ENCODE measurements at regions not wholly inside any gene's neighbourhood (a gene's known extent, or its start where the extent isn't known, plus 50 kb on each side); places are given as distances from the start of the nearest gene placed in this dataset.

- no peak for TF ChIP-seq CTCF (IDR thresholded peaks at IDR 0.05; ENCODE audit: low read depth, low read length, missing control alignments)
- H3K4me3 ChIP-seq (replicated peaks; ENCODE audit: low read depth, low read length): no peak overlapping the region
- DNase-seq (ENCODE audit: extremely low read depth, low read depth): no peak
Observed at GRCh38 chr5:104793755-104794080, 1231.1 kb upstream of the NUDT12 start.

GRCh38 chr5:104793031-104793754 lies 1230.6 kb upstream of the NUDT12 start:
- no peak overlapping the region for H3K4me3 ChIP-seq (replicated peaks; ENCODE audit: low read depth, low read length)
- TF ChIP-seq CTCF (IDR thresholded peaks at IDR 0.05; ENCODE audit: low read depth, low read length, missing control alignments): no peak
- DNase-seq (ENCODE audit: extremely low read depth, low read depth): no peak

GRCh38 chr5:104789366-104789765 lies 1226.8 kb upstream of the NUDT12 start:
- no peak overlapping the region for H3K4me3 ChIP-seq (replicated peaks; ENCODE audit: low read depth, low read length)
- TF ChIP-seq CTCF (IDR thresholded peaks at IDR 0.05; ENCODE audit: low read depth, low read length, missing control alignments): no peak
- no peak for DNase-seq (ENCODE audit: extremely low read depth, low read depth)

- no peak for DNase-seq (ENCODE audit: extremely low read depth, low read depth)
- no peak overlapping the region for H3K4me3 ChIP-seq (replicated peaks; ENCODE audit: low read depth, low read length)
- no peak for TF ChIP-seq CTCF (IDR thresholded peaks at IDR 0.05; ENCODE audit: low read depth, low read length, missing control alignments)
Observed at GRCh38 chr5:104785097-104785496, 1222.5 kb upstream of the NUDT12 start.

- no peak for TF ChIP-seq CTCF (IDR thresholded peaks at IDR 0.05; ENCODE audit: low read depth, low read length, missing control alignments)
- no peak for DNase-seq (ENCODE audit: extremely low read depth, low read depth)
- H3K4me3 ChIP-seq (replicated peaks; ENCODE audit: low read depth, low read length): no peak overlapping the region
Observed at GRCh38 chr5:104774372-104774771, 1211.8 kb upstream of the NUDT12 start.

GRCh38 chr5:104764197-104764596 lies 1201.6 kb upstream of the NUDT12 start:
- no peak for TF ChIP-seq CTCF (IDR thresholded peaks at IDR 0.05; ENCODE audit: low read depth, low read length, missing control alignments)
- no peak overlapping the region for H3K4me3 ChIP-seq (replicated peaks; ENCODE audit: low read depth, low read length)
- DNase-seq (ENCODE audit: extremely low read depth, low read depth): no peak

GRCh38 chr5:104763216-104763615 lies 1200.6 kb upstream of the NUDT12 start:
- DNase-seq (ENCODE audit: extremely low read depth, low read depth): no peak
- no peak for TF ChIP-seq CTCF (IDR thresholded peaks at IDR 0.05; ENCODE audit: low read depth, low read length, missing control alignments)
- H3K4me3 ChIP-seq (replicated peaks; ENCODE audit: low read depth, low read length): no peak overlapping the region

Measured in HFF-Myc (cell line).